Dermis microvascular lymphatic vessel endothelial cell (primary cell): ENCODE measurements at regions not wholly inside any gene's neighbourhood (a gene's known extent, or its start where the extent isn't known, plus 50 kb on each side); places are given as distances from the start of the nearest gene placed in this dataset.

Experiments
- DNase-seq, 2 donors: peaks; one replicate each; pipeline versions ENCODE4 v3.0.0 to v3.0.0-alpha.2; 2010; ENCODE audit warnings: low read depth in 2 of 2

GRCh38 chr18:65411061-65411460, 339.8 kb upstream of the CDH7 start:
- no peak for DNase-seq

- DNase-seq, result no peak
Measured at GRCh38 chr18:65409261-65409660, 341.6 kb upstream of the CDH7 start.

DNA sequence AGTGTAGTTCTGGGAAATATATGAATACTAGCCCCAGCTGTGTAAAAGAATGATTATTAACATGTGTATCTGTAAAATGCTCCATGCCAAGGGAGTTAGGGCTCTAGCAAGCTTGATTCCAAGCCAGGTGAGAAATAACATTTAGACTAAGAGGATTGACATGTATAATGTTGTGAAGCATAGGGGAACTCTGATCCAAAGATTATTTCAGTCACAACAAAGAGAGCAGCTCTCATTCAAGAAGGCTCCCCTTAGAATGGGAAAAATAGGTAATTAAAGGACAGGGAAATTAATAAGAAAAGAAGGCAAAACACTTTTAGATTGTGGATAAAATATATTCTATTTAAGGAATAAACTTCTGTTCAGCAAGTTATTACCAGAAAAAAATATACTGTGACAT, 347.3 kb upstream of the CDH7 start:
- DNase-seq, result no peak

DNA sequence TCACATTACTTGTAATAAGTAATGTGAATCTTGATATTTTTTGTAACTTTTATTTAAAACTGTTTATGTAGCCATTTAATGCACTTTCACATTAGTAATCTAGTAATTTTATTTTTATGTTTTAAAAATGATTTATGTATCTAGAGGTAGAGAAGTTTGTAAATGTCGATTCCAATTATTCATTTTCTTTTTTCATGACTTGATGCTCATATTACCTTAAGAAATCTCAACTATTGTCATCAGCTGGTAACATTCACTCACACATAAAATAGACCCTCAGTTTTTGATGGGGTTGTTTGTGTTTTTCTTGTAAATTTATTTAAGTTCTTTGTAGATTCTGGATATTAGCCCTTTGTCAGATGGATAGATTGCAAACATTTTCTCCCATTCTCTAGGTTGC, 351.7 kb upstream of the CDH7 start:
- no peak for DNase-seq

GRCh38 chr18:65398347-65399075, 352.3 kb upstream of the CDH7 start:
- DNase-seq, result no peak

- DNase-seq, result no peak
Measured at GRCh38 chr18:65380986-65381385, 369.8 kb upstream of the CDH7 start.

DNA sequence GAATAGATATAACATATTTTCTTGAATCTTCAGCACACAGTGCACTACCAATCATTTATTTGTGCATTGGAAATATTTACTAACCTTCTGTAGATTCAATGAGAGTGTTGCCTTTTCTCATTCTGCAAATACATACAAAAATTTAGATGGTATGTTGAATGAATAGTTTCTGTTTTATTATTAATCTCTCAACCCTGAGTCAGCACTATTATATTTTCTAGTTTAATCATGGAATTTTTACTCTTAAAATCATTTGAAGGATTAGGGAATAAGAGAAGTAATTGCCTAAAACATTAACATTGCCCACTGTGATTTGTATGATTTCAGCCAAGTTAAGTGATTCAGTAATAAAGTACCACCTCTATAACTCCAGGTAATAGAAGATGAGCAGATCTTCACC, 370.2 kb upstream of the CDH7 start:
- no peak for DNase-seq

GRCh38 chr18:65372904-65373303, 377.9 kb upstream of the CDH7 start:
- DNase-seq, result no peak

- DNase-seq, result no peak
Measured at GRCh38 chr18:65365245-65365980, 385.4 kb upstream of the CDH7 start.

- no peak for DNase-seq
Measured at GRCh38 chr18:65363911-65364632, 386.7 kb upstream of the CDH7 start.

GRCh38 chr18:65363011-65363410, 387.8 kb upstream of the CDH7 start:
- no peak for DNase-seq

- DNase-seq, result no peak
Measured at GRCh38 chr18:65359479-65359878, 391.3 kb upstream of the CDH7 start.

DNA sequence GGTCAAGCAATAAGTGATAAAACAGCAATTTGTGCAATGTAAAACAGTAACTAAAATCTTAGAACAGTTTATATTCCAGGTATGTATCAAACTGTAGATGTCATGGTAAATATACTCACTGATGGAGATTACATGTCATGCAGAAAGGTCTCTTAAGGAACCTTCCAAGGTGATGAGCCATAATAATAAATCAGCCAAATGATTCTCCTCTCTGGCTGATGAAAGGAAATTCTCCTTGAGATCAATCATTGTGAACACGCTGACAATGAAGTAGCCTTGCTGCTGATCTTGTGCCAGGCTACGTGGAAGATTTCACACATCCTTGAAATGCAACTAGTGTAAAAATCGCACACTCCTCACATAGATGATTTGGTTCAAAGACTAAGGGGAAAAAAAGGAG, 392.5 kb upstream of the CDH7 start:
- DNase-seq, result no peak

GRCh38 chr18:65352186-65352585, 398.6 kb upstream of the CDH7 start:
- no peak for DNase-seq

DNA sequence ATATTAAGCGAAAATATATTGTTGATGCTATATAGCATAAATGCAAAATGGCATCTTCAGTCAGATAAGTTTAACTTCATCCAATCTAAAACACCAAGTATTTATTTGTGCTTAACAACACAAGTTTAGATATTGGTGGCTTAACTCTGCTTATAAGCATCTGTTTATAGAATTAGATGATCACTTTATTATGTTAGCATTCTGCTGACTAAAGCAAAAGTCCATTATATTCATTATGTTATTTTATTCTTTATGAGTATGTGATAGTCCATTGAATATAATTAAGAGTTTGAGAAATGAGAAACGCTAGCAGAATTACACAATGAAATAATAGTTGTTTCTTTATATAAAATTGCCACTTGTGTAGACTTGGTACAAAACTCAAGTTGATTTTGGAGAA, 401.2 kb upstream of the CDH7 start:
- DNase-seq, result no peak

DNA sequence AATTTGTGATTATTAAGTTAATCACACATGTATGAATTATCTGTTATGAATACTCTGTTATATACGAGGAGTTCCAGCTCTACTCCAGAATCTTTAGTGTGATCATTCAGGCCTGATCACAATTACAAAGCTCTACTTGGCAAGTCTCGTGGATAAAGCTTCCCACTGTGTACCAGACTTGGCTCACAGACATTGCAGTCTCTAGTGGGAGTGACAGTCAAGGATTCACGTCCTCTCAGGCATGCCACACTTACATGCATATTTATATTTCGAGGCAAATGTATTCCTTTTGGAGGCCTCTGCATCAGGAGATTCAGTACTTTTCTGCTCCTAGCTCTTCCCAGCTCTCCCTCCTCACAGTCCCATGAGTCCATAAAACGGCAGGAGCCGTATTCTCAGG, 403.4 kb upstream of the CDH7 start:
- no peak for DNase-seq

DNA sequence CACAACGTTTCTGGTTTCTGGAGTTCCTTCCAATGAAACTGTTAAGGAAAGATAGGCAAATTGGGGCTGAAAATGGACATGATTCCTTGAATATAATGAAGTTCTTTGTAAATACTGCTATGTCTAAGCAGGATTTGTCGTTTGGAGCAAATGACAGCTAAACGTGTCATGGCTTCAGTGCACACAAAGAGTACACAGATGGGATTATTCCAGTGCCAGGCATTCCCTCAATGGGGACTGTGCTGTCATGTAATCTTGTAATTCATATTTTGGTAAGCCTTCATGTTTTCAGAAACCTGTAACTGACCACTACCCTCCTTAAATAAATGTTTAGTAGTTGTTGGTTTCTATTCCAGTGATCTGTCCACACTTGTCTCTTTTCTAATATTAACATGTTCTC, 404.7 kb upstream of the CDH7 start:
- no peak for DNase-seq

DNA sequence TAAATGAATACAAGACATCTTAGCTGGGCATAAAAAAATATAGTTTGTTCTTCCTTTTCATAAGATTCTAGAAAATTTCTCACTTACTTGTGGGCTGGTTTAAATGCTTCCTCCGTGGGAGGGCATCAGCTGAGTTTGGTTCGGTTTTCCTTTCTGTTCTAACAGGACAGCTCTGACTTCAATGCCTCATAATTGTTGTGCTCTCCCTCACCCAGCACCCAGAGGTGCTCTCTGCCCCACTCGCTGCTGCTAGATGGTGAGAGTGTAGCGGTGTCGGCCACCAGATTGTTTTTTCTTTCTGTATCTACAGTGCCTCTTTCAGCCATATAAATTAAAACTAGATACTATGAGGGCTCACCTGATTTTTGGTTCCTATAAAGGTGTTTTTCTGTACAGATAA, 407.2 kb upstream of the CDH7 start:
- no peak for DNase-seq

DNA sequence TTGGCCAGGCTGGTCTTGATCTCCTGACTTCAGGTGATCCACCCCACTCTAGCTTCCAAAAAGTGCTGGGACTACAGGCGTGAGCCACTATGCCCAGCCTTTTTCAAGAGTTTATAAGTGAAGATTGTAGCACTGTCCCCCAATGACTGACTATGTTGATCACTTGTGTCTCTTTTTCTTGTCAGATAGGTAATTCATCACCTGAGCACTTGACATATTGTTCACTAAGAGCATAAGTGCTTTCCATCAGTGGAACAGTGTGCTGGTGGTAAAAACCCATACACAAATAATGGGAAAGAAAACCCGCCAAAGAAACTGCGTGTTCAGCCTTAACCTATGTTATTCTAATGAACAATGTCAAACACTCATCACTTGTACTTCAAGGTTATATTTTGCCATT, 414.4 kb upstream of the CDH7 start:
- no peak for DNase-seq

DNA sequence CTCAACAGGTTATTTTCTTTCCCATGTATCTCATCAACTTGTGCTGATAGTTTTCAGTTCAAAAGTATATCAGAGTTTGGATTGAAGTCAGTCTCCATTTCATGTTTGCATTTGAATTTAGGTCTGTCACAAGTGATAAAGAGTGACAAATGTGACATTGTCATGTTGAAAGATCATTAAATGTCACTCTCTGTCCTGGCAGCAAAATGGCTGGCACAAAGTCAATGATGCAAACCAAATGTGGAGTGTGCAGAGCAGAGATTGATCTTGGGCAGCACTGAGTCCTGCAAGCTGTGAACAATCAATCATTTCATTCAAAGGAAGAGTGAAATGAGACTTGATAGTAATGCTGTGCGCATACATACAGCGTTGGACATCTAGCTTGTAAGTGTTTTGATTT, 421.8 kb upstream of the CDH7 start:
- no peak for DNase-seq

GRCh38 chr18:65326805-65327204, 424.0 kb upstream of the CDH7 start:
- DNase-seq, result no peak

- DNase-seq, result no peak
Measured at GRCh38 chr18:65322895-65323294, 427.9 kb upstream of the CDH7 start.

DNA sequence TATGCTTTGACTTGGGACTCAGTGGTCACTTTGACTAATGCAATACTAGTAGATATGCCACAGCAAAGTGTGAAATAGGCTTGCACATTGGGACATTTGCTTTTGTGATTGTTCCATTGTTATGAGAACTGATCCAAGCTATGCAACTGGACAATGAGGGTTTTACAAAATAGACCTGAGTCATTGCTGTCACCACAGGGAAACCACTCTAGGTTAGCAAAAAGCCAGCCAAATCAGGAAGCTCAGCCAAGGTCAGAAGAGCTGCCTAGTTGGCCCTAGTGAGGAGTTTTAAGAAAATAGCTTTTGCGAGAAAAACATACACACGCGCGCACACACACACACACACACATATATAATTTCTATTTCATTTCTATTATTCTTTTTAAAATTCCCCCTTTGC, 452.4 kb upstream of the CDH7 start:
- DNase-seq, result no peak
